Right lobe of liver (tissue), 4 donors: ENCODE measurements at regions not wholly inside any gene's neighbourhood (a gene's known extent, or its start where the extent isn't known, plus 50 kb on each side); places are given as distances from the start of the nearest gene placed in this dataset.

Source experiments
- CTCF ChIP-seq, 4 donors: fragments of 200-600 bp in 3 of 4; fragments of 450-650 bp in 1 of 4; IDR thresholded peaks; one replicate each; pipeline versions ENCODE4 v1.5.1 to v1.8.0; 2016 to 2022; ENCODE audit warnings: antibody characterized with exemption in 4 of 4, mild to moderate bottlenecking in 2 of 4
- POLR2A ChIP-seq: fragments of 450-650 bp; IDR thresholded peaks from one replicate; pipeline ENCODE4 v1.6.1; 2017; ENCODE audit warnings: antibody characterized with exemption, mild to moderate bottlenecking
- donor health status: DM: no; HTN: no; CAD: no.
- donor health status: DM: no; HTN: no; CAD: no.
- donor health status: DM: no; HTN: yes; CAD: no.

DNA sequence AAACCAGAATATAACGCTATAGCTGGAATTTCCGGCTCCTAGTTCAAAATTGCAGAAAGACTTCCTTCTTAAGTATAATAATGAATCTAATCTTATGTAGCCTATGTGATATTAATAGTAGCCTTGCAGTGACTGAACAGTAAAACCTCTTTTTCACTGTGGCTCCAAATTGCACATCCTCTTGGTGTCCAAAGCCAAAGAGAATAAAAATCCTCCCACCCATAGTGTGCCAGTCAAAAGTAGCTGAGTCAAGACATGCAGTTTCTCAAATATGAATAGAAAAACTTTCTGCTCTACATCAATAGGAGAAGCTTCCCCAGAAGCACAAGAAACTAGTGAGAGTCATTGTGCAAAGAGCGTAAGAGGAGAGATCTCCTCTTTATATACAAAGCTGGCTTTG, 76.0 kb upstream of the PICALM start:
- TF ChIP-seq CTCF (IDR thresholded peaks at IDR 0.05) (no peak), POLR2A (no peak)
